HG03442 (cell line): ENCODE measurements at regions not wholly inside any gene's neighbourhood (a gene's known extent, or its start where the extent isn't known, plus 50 kb on each side); places are given as distances from the start of the nearest gene placed in this dataset.
"Not testable (repeated sequence)": the region's sequence is repeated elsewhere in the genome, so short reads cannot be mapped to it uniquely, and the experiment has no call there.

Source experiments
- ATAC-seq: cut with Tn5 transposase; IDR thresholded peaks from one replicate; pipeline ENCODE4 v1.9.1; 2021; ENCODE audit warnings: mild to moderate bottlenecking, moderate library complexity; ENCODE audit not compliant: unreplicated experiment

GRCh38 chr2:175832866-175833265, 169.2 kb downstream of the LNPK start:
- ATAC-seq, result no peak

GRCh38 chr2:175829741-175830140, 172.3 kb downstream of the LNPK start:
- ATAC-seq, result no peak

GRCh38 chr2:175827856-175828255, 174.2 kb downstream of the LNPK start:
- ATAC-seq, result no peak

GRCh38 chr2:175824243-175824642, 177.8 kb downstream of the LNPK start:
- ATAC-seq, result no peak

- no peak for ATAC-seq
Observed at GRCh38 chr2:175823707-175824073, 178.4 kb downstream of the LNPK start.

- no peak for ATAC-seq
Observed at GRCh38 chr2:175823002-175823706, 178.9 kb downstream of the LNPK start.

GRCh38 chr2:175817221-175817620, 184.8 kb downstream of the LNPK start:
- ATAC-seq, result no peak

GRCh38 chr2:175815537-175815936, 186.5 kb downstream of the LNPK start:
- ATAC-seq, result no peak

- no peak for ATAC-seq
Observed at GRCh38 chr2:175811971-175812370, 190.1 kb downstream of the LNPK start.

GRCh38 chr2:175808858-175809257, 193.2 kb downstream of the LNPK start:
- ATAC-seq, result no peak

GRCh38 chr2:175808078-175808477, 194.0 kb downstream of the LNPK start:
- ATAC-seq, result no peak

- ATAC-seq, result no peak
Observed at GRCh38 chr2:175807031-175807873, 194.8 kb downstream of the LNPK start.

- no peak for ATAC-seq
Observed at GRCh38 chr2:175806570-175806969, 195.5 kb downstream of the LNPK start.

- ATAC-seq, result no peak
Observed at GRCh38 chr2:175806125-175806490, 196.0 kb downstream of the LNPK start.

- no peak for ATAC-seq
Observed at GRCh38 chr2:175805442-175806124, 196.5 kb downstream of the LNPK start.

GRCh38 chr2:175804122-175804521, 197.9 kb downstream of the LNPK start:
- no peak for ATAC-seq

GRCh38 chr2:175796422-175796821, 205.6 kb downstream of the LNPK start:
- ATAC-seq, result not testable (repeated sequence)

- no peak for ATAC-seq
Observed at GRCh38 chr2:175793648-175794047, 208.4 kb downstream of the LNPK start.

GRCh38 chr2:175792881-175793280, 209.2 kb downstream of the LNPK start:
- ATAC-seq, result no peak

- ATAC-seq, result no peak
Observed at GRCh38 chr2:175792199-175792598, 209.9 kb downstream of the LNPK start.

GRCh38 chr2:175786471-175787124, 215.5 kb downstream of the LNPK start:
- ATAC-seq, result no peak
